IPS-20b (cell line): ENCODE measurements at regions not wholly inside any gene's neighbourhood (a gene's known extent, or its start where the extent isn't known, plus 50 kb on each side); places are given as distances from the start of the nearest gene placed in this dataset.

ENCODE experiments used
- H3K27ac ChIP-seq: one replicate; pipeline ENCODE4 v1.5.1; 2013; ENCODE audit warnings: low read length
- H3K27me3 ChIP-seq: 2 replicates; pipeline ENCODE4 v1.6.1; 2013; ENCODE audit warnings: mild to moderate bottlenecking, low read length, inconsistent platforms; ENCODE audit not compliant: insufficient read depth
- H3K36me3 ChIP-seq: 2 replicates; pipeline ENCODE4 v1.6.1; 2013; ENCODE audit warnings: low read depth, mild to moderate bottlenecking, inconsistent platforms, low read length, moderate library complexity; ENCODE audit not compliant: insufficient read depth
- H3K4me1 ChIP-seq: 2 replicates; pipeline ENCODE4 v1.6.1; 2013; ENCODE audit warnings: mild to moderate bottlenecking, control low read depth, inconsistent platforms, low read length, moderate library complexity; ENCODE audit not compliant: insufficient read depth
- H3K4me3 ChIP-seq: 2 replicates; pipeline ENCODE4 v1.5.1; 2013; ENCODE audit warnings: mild to moderate bottlenecking, low read length, inconsistent platforms
- H3K9ac ChIP-seq: 2 replicates; pipeline ENCODE4 v1.6.1; 2013; ENCODE audit warnings: low read depth, mild to moderate bottlenecking, inconsistent platforms, low read length, moderate library complexity
- H3K9me3 ChIP-seq: 2 replicates; pipeline ENCODE4 v1.6.1; 2013; ENCODE audit warnings: mild to moderate bottlenecking, low read depth, low read length, inconsistent platforms; ENCODE audit not compliant: insufficient read depth

GRCh38 chr12:19967001-19967400 is 401.3 kb upstream of the PDE3A start:
- no peaks in the 10 kb centered on the region for H3K9me3 ChIP-seq
- H3K9ac ChIP-seq = no peak overlapping the region
- no peak overlapping the region for H3K27ac ChIP-seq
- H3K4me1 ChIP-seq = peaks cover 18% of the 10 kb centered on the region
- no peaks in the 10 kb centered on the region for H3K36me3 ChIP-seq
- H3K27me3 ChIP-seq = no peaks in the 10 kb centered on the region
- H3K4me3 ChIP-seq = no peak overlapping the region

DNA sequence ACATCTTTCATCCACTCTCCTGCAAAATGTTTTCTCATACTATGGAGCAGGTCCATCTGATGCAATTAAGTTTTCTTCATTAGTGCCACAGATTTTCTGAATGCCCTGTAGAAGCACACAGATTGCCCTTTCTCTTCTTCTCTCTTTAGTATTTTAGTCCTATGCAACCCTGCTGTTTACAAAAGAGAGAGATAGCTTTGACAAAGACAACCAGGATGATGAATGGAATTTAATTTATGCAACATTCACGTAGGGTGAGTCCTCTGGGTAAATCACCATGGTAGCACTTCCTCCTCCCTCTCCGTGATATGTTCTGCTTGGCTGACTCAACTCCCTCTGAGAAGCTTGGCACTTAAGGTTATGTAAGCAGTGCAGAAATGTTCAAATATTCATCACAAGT is 400.9 kb upstream of the PDE3A start:
- Histone ChIP-seq H3K27me3 (no peaks in the 10 kb centered on the region), H3K4me1 (peaks cover 15% of the 10 kb centered on the region), H3K4me3 (no peak overlapping the region), H3K27ac (no peak overlapping the region), H3K9ac (no peak overlapping the region), H3K36me3 (no peaks in the 10 kb centered on the region), H3K9me3 (no peaks in the 10 kb centered on the region)

DNA sequence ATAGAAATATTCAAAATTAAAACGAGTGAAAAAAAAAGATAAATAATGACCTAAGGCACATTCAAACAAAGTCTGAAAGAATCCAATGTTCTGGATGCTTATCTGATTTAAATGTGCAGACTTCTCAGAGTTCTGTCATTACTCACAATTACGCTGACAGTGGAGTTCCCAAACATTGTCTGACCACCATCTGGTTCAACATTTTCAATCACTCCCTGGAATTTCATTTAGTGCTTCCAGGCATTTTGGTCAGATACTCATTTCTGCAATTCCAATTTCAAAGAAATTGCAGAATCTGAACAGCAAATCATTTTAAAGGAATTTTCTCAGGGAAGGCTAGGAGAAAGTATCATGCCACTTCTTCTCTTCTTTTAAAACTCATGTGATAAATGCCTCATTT is 398.2 kb upstream of the PDE3A start:
- H3K27me3 ChIP-seq = no peaks in the 10 kb centered on the region
- no peak overlapping the region for H3K27ac ChIP-seq
- H3K4me1 ChIP-seq = peaks cover 12% of the 10 kb centered on the region
- no peaks in the 10 kb centered on the region for H3K36me3 ChIP-seq
- no peaks in the 10 kb centered on the region for H3K9me3 ChIP-seq
- H3K4me3 ChIP-seq = no peak overlapping the region
- no peak overlapping the region for H3K9ac ChIP-seq

GRCh38 chr12:19970821-19971220 is 397.5 kb upstream of the PDE3A start:
- Histone ChIP-seq H3K36me3 (no peaks in the 10 kb centered on the region), H3K9me3 (no peaks in the 10 kb centered on the region), H3K27ac (peak overlapping the region; percentile 40), H3K4me3 (no peak overlapping the region; the same call in 1 of the 2 replicates), H3K4me1 (peaks cover 12% of the 10 kb centered on the region), H3K9ac (peak overlapping the region; percentile 39; the same call in 1 of the 2 replicates), H3K27me3 (no peaks in the 10 kb centered on the region)

DNA sequence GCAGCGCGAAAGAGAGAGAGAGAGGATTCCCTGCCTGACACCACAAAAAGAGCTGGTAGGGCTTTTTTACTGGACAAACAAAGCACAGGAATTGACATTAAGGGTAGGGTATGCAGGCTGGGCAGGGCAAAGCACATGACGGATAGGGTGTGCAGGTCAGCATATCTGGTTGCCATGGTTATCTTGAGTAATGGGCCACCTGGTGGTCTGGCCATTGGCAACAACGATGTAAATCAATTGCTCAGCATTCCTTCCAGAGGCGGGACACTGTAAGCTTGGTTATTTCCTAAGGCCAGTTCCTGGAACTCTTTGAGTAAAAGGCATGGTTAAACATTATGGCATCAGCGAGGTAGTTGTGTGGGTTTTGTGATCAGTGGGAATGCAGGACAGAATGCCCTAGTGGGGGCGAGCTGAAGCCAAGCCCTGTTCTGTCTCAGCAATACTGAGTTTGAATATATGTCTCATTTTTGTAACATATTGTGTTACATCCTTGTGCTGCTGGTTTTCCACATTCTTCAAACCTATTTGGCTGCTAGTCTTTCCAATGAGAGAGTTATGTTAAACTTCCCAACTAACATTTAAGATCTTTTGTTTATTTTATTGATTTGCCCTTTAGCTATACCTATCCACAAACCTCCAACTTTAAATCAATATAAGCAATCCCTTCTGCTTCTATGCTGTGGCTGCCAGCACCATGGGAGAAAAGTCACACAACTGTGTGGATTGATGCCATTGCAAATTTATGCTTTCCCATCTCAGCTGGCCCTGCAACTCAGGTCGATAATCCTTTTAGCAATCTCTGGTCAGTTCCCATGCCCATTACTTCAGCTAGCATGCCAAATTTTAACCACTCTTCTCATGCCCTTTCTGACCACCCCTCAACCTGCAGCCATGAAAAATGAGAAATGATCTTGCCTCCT is 396.7 kb upstream of the PDE3A start:
- Histone ChIP-seq H3K9ac (peak overlapping the region; percentile 39; the same call in 1 of the 2 replicates), H3K27ac (peak overlapping the region; percentile 40), H3K27me3 (no peaks in the 10 kb centered on the region), H3K9me3 (no peaks in the 10 kb centered on the region), H3K36me3 (no peaks in the 10 kb centered on the region), H3K4me3 (peak overlapping the region; percentile 28; the same call in 1 of the 2 replicates), H3K4me1 (peaks cover 12% of the 10 kb centered on the region)

- H3K27ac ChIP-seq = no peak overlapping the region
- no peaks in the 10 kb centered on the region for H3K36me3 ChIP-seq
- H3K9ac ChIP-seq = no peak overlapping the region
- no peaks in the 10 kb centered on the region for H3K27me3 ChIP-seq
- peaks cover 12% of the 10 kb centered on the region for H3K4me1 ChIP-seq
- no peaks in the 10 kb centered on the region for H3K9me3 ChIP-seq
- no peak overlapping the region for H3K4me3 ChIP-seq
These were observed 395.7 kb upstream of the PDE3A start for GRCh38 chr12:19972325-19973288.

- Histone ChIP-seq H3K9me3 (no peaks in the 10 kb centered on the region), H3K27me3 (no peaks in the 10 kb centered on the region), H3K4me1 (no peaks in the 10 kb centered on the region), H3K36me3 (no peaks in the 10 kb centered on the region), H3K27ac (no peak overlapping the region), H3K4me3 (no peak overlapping the region), H3K9ac (no peak overlapping the region)
These were observed 390.1 kb upstream of the PDE3A start for GRCh38 chr12:19978193-19978592.

- no peaks in the 10 kb centered on the region for H3K9me3 ChIP-seq
- H3K9ac ChIP-seq = no peak overlapping the region
- H3K4me3 ChIP-seq = no peak overlapping the region
- no peaks in the 10 kb centered on the region for H3K27me3 ChIP-seq
- no peaks in the 10 kb centered on the region for H3K36me3 ChIP-seq
- H3K4me1 ChIP-seq = no peaks in the 10 kb centered on the region
- H3K27ac ChIP-seq = no peak overlapping the region
These were observed 388.8 kb upstream of the PDE3A start for GRCh38 chr12:19979584-19979983.

GRCh38 chr12:19981944-19982343 is 386.4 kb upstream of the PDE3A start:
- Histone ChIP-seq H3K9me3 (no peaks in the 10 kb centered on the region), H3K4me1 (no peaks in the 10 kb centered on the region), H3K36me3 (no peaks in the 10 kb centered on the region), H3K27ac (no peak overlapping the region), H3K4me3 (no peak overlapping the region), H3K27me3 (no peaks in the 10 kb centered on the region), H3K9ac (no peak overlapping the region)

- Histone ChIP-seq H3K4me1 (no peaks in the 10 kb centered on the region), H3K9ac (no peak overlapping the region), H3K4me3 (no peak overlapping the region), H3K27ac (no peak overlapping the region), H3K36me3 (no peaks in the 10 kb centered on the region), H3K9me3 (no peaks in the 10 kb centered on the region), H3K27me3 (no peaks in the 10 kb centered on the region)
These were observed 380.3 kb upstream of the PDE3A start for GRCh38 chr12:19988001-19988400.

- no peak overlapping the region for H3K9ac ChIP-seq
- H3K36me3 ChIP-seq = no peaks in the 10 kb centered on the region
- H3K4me3 ChIP-seq = no peak overlapping the region
- H3K4me1 ChIP-seq = no peaks in the 10 kb centered on the region
- no peaks in the 10 kb centered on the region for H3K27me3 ChIP-seq
- no peak overlapping the region for H3K27ac ChIP-seq
- no peaks in the 10 kb centered on the region for H3K9me3 ChIP-seq
These were observed 379.9 kb upstream of the PDE3A start for GRCh38 chr12:19988459-19988873.
